IPS-NIHi7 (cell line): ENCODE measurements at regions not wholly inside any gene's neighbourhood (a gene's known extent, or its start where the extent isn't known, plus 50 kb on each side); places are given as distances from the start of the nearest gene placed in this dataset.
"Not testable (repeated sequence)": the region's sequence is repeated elsewhere in the genome, so short reads cannot be mapped to it uniquely, and the experiment has no call there.

Source experiments
- DNase-seq: peaks from one replicate; pipeline ENCODE4 v3.0.0; 2012; ENCODE audit warnings: mixed read lengths; ENCODE audit errors: extremely low spot score

GRCh38 chr10:47626975-47627374, 103.5 kb upstream of the AGAP9 start:
- not testable (repeated sequence) for DNase-seq

GRCh38 chr10:47622719-47623118, 99.3 kb upstream of the AGAP9 start:
- not testable (repeated sequence) for DNase-seq

- DNase-seq = not testable (repeated sequence)
These were observed 96.0 kb upstream of the AGAP9 start for GRCh38 chr10:47619300-47620012.

GRCh38 chr10:47609311-47609710, 85.9 kb upstream of the AGAP9 start:
- DNase-seq = not testable (repeated sequence)

GRCh38 chr10:47605791-47606773, 82.6 kb upstream of the AGAP9 start:
- DNase-seq = not testable (repeated sequence)

GRCh38 chr10:47600604-47601003, 77.2 kb upstream of the AGAP9 start:
- not testable (repeated sequence) for DNase-seq

- DNase-seq = not testable (repeated sequence)
These were observed 76.7 kb upstream of the AGAP9 start for GRCh38 chr10:47600127-47600526.

GRCh38 chr10:47599657-47600056, 76.2 kb upstream of the AGAP9 start:
- DNase-seq = peak; percentile 1

- DNase-seq = not testable (repeated sequence)
These were observed 70.4 kb upstream of the AGAP9 start for GRCh38 chr10:47593805-47594204.

GRCh38 chr10:47593129-47593528, 69.7 kb upstream of the AGAP9 start:
- not testable (repeated sequence) for DNase-seq

GRCh38 chr10:47590956-47591355, 67.5 kb upstream of the AGAP9 start:
- not testable (repeated sequence) for DNase-seq

- not testable (repeated sequence) for DNase-seq
These were observed 67.1 kb upstream of the AGAP9 start for GRCh38 chr10:47590534-47590933.

- not testable (repeated sequence) for DNase-seq
These were observed 58.6 kb upstream of the AGAP9 start for GRCh38 chr10:47582051-47582450.

GRCh38 chr10:47580063-47580462, 56.6 kb upstream of the AGAP9 start:
- DNase-seq = not testable (repeated sequence)

GRCh38 chr10:47578547-47578946, 55.1 kb upstream of the AGAP9 start:
- not testable (repeated sequence) for DNase-seq
